ENCODE measurements at regions not wholly inside any gene's neighbourhood (a gene's known extent, or its start where the extent isn't known, plus 50 kb on each side); places are given as distances from the start of the nearest gene placed in this dataset.

DNA sequence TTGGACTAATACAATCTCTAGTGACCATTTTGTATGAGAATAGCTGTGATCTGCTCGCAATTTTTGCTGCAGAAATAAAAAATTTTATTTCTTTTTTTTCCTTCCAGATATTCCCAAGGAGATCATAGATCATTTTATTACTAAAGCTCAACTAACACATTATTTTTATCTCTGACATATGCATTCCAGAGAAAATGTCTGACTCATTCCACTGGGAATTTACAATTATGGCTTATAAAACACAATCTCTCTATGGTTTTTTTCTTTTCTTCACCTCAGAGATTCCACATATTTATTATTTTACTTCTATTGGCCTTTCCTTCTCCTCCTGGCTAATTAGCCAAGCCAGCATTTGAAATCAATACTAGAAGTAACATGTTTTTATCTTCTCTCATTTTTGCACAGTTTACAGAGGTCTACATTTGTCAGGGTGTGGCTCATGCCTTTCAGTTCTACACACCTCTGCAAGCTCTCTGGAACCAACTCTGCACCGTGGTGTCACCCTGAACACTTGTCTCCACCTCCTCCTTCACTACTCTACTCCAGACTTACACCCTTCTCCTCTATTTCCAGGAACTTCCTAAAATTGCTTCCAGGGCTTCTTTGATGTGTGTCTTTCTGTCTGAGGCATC lies 59.8 kb upstream of the GPM6A start:
- DNase-seq (ENCODE audit: extremely low spot score), result no peak
- POLR2A ChIA-PET, result no interaction called here
- CTCF ChIA-PET, result interaction anchor here (1.2 kb wide), 1 partner anchor 12 kb away, joined by 3 read pairs; no protein-coding TSS in a partner anchor
- TF ChIP-seq CTCF (IDR thresholded peaks at IDR 0.05; ENCODE audit: control extremely low read depth, extremely low read depth, low read depth, missing control alignments), result no peak

DNA sequence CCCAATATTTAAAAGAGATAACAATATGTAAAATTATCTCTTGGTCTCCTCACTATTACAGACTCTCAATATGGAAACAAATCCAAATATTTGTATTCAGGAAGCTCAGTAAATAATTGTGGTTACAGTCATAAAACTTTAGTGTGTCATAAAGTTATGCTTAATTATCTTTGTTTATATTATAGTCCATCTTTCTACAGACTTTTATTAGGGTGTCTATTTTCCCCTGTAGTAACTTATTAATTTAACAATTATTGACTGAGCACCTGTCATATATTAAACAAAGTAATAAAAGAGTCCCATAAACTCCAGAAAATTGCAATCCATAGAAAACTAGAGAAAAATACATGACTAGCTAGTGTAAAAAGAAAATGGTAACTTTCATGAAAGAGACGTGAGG lies 61.6 kb upstream of the GPM6A start:
- ChIA-PET POLR2A (no interaction called here), CTCF (no interaction called here)
- no peak for DNase-seq (ENCODE audit: extremely low spot score)
- TF ChIP-seq CTCF (IDR thresholded peaks at IDR 0.05; ENCODE audit: control extremely low read depth, extremely low read depth, low read depth, missing control alignments), result no peak

DNA sequence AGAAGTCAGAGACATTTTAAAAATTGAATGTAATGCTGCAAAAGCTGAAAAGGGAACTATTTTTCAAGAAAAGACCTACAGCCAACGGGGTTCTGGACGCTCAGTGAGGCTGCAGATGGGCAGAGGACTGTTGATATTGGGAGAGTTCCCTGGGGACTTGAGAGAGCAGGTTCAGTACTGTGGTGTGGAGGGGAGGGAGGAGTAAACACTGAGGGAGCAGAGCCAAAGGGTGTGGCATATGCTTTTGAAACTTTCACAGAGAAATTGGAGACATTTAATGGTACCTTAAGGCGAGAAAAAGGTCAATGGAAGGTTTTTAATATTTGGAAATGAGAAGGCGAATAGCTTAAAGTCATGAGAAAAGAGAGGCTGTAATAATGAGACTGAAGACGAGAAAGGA lies 62.2 kb upstream of the GPM6A start:
- ChIA-PET CTCF (no interaction called here), POLR2A (no interaction called here)
- TF ChIP-seq CTCF (IDR thresholded peaks at IDR 0.05; ENCODE audit: control extremely low read depth, extremely low read depth, low read depth, missing control alignments), result no peak
- no peak for DNase-seq (ENCODE audit: extremely low spot score)

DNA sequence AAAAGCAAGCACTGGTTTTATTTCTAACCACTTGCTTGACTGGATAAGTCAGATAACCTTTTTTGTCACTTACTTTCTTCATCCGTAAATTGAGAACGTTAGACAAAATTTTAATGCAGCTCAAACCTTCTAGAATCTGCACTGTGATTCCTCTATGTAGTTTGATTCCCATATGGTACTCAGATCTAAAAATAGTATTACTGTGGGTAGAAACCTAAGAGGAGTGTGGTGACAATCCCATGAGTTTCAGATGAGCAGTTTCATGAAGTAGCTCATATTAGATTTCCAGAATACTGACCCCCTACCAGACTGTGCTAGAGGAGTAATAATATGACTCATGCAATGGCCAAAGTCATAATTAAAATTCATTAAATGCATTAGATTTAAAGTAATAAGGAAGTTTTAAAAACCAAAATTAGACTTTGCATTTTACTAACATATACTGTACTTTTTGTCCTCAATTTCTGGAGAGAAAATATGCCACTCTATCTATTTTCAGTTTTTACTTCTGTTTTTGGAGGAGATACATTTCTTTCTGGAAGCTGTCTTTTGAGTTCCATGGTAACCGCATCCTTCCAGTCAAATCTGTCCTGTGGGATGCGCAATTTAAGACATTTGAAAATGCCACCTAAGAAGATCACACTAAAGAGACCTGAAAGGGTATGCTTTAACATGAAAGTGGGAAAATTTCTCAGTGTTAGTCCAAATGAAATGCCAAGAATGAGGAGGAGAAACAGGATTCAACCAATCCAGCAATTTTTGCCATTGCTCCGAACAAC lies 64.1 kb upstream of the GPM6A start:
- POLR2A ChIA-PET, result no interaction called here
- CTCF ChIA-PET, result interaction anchor here (0.8 kb wide), 1 partner anchor 9 kb away, joined by 3 read pairs; no protein-coding TSS in a partner anchor
- TF ChIP-seq CTCF (IDR thresholded peaks at IDR 0.05; ENCODE audit: control extremely low read depth, extremely low read depth, low read depth, missing control alignments), result no peak
- no peak for DNase-seq (ENCODE audit: extremely low spot score)

- no peak for TF ChIP-seq CTCF (IDR thresholded peaks at IDR 0.05; ENCODE audit: control extremely low read depth, extremely low read depth, low read depth, missing control alignments)
- no peak for DNase-seq (ENCODE audit: extremely low spot score)
- POLR2A ChIA-PET, result no interaction called here
- CTCF ChIA-PET, result interaction anchor here (1.3 kb wide), 1 partner anchor 10 kb away, joined by 3 read pairs; no protein-coding TSS in a partner anchor
Observed at GRCh38 chr4:175882891-175883290, 70.8 kb upstream of the GPM6A start.

- ChIA-PET CTCF (no interaction called here), POLR2A (no interaction called here)
- no peak for TF ChIP-seq CTCF (IDR thresholded peaks at IDR 0.05; ENCODE audit: control extremely low read depth, extremely low read depth, low read depth, missing control alignments)
- DNase-seq (ENCODE audit: extremely low spot score), result no peak
Observed at GRCh38 chr4:175884048-175884447, 72.0 kb upstream of the GPM6A start.
